ENCODE measurements at regions not wholly inside any gene's neighbourhood (a gene's known extent, or its start where the extent isn't known, plus 50 kb on each side); places are given as distances from the start of the nearest gene placed in this dataset.

DNA sequence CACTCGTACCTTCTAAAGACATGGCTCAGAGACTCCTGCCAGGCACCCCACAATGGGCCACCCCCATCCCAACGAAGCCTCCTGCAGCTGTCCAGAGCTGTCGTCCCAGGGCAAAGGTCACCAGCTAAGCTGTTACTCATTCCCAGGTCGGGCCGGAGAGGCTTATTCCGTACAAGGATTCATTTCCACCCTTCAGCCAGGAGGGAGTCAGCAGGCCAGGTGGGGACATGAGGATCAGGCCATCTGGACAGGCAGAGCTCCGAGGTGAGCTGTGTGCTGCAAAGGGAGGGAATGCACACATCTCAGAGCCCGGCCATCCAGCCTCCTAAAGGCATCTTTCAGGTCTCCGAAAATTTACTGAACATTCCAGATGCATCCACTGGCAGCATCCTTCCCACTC is 63.9 kb upstream of the NANOS1 start:
- in situ Hi-C loops (cut with HindIII; ENCODE audit: low sequenced_read_pairs): loop anchor here (5.0 kb wide), 1 partner anchor 63 kb away; no protein-coding TSS in a partner anchor
- DNase-seq (ENCODE audit: low read depth): no peak
- TF ChIP-seq, protein P1, sequence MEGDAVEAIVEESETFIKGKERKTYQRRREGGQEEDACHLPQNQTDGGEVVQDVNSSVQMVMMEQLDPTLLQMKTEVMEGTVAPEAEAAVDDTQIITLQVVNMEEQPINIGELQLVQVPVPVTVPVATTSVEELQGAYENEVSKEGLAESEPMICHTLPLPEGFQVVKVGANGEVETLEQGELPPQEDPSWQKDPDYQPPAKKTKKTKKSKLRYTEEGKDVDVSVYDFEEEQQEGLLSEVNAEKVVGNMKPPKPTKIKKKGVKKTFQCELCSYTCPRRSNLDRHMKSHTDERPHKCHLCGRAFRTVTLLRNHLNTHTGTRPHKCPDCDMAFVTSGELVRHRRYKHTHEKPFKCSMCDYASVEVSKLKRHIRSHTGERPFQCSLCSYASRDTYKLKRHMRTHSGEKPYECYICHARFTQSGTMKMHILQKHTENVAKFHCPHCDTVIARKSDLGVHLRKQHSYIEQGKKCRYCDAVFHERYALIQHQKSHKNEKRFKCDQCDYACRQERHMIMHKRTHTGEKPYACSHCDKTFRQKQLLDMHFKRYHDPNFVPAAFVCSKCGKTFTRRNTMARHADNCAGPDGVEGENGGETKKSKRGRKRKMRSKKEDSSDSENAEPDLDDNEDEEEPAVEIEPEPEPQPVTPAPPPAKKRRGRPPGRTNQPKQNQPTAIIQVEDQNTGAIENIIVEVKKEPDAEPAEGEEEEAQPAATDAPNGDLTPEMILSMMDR (IDR thresholded peaks at IDR 0.05; ENCODE audit: low read depth, low read length, missing control alignments): no peak
- H3K4me3 ChIP-seq (ENCODE audit: low read depth, low read length): no peak overlapping the region

DNA sequence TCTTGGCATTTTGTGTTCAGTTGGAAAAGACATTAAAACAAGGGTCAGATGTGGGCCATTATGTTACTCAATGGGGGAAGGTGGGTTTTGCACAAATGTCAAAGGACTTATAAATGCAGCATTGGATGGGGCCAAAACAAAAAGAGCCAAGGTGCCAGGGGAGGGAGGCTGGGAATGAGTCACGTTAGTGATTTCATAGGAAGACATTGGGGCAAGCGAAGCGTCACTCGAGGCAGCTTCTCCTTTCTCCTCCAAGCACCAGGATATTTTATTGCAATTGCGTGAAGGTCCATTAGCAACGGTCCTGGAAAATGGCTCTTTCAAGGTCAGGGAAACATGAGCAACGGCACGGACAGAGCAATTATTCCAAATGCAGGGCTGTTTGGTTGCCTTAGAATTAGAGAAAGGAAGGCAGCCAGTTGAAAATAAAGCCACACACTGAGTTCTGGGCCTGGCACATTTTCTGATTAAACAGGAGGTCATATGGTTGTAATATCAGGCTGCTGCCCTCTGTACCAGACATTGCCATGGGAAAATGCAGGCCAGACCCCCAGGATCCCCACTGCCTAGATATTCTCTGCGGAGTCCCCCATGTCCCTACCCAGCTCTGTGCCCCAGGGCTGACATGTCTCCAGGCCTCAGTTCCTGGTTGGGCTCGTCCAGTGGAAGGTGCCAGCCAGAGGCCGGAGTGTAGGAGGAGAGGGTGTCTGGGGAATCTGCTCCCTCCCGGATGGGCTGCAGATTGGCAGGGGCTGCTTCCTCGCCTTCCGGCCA is 63.3 kb upstream of the NANOS1 start:
- in situ Hi-C loops (cut with HindIII; ENCODE audit: low sequenced_read_pairs): loop anchor here (5.0 kb wide), 1 partner anchor 64 kb away; no protein-coding TSS in a partner anchor
- no peak overlapping the region for H3K4me3 ChIP-seq (ENCODE audit: low read depth, low read length)
- no peak for DNase-seq (ENCODE audit: low read depth)
- TF ChIP-seq, protein P1 (IDR thresholded peaks at IDR 0.05; ENCODE audit: low read depth, low read length, missing control alignments): no peak

DNA sequence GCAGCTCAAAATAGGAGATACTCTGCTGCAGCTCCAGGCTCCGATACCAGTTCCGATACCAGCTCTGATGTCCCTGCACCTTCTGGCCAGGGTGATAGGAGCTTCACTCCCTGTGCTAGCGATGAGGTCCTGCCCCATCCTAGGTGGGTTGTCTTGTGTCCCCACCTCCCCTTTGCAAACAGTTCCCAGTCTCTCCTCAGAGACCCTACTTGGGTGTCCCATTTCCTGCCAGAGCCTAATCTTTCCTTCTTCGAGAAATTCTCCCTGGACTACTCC is 62.7 kb upstream of the NANOS1 start:
- no peak overlapping the region for H3K4me3 ChIP-seq (ENCODE audit: low read depth, low read length)
- DNase-seq (ENCODE audit: low read depth): no peak
- TF ChIP-seq, protein P1 (IDR thresholded peaks at IDR 0.05; ENCODE audit: low read depth, low read length, missing control alignments): no peak
- in situ Hi-C loops (cut with HindIII; ENCODE audit: low sequenced_read_pairs): loop anchor here (5.0 kb wide), 1 partner anchor 64 kb away; no protein-coding TSS in a partner anchor

DNA sequence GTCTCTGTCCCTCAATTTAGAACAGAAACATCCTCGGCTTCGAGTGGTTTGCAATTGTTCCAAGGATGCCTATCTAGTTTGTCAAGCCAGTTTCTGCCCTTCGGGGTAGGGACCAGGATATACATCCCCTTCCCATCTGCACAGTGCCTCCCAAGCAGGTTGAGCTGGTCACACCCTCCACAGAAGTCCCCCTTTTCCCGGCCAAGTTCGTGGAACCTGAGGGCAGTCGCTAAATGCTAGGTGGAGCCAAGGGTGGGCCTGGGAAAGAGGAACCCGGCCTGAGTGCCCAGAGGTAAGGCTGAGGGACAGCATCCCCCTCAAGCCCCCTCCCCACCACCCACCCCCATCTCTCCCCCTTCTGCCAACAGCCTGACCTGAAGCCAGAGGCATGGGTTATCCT is 62.4 kb upstream of the NANOS1 start:
- in situ Hi-C loops (cut with HindIII; ENCODE audit: low sequenced_read_pairs): loop anchor here (5.0 kb wide), 1 partner anchor 65 kb away; no protein-coding TSS in a partner anchor
- no peak overlapping the region for H3K4me3 ChIP-seq (ENCODE audit: low read depth, low read length)
- DNase-seq (ENCODE audit: low read depth): no peak
- TF ChIP-seq, protein P1 (IDR thresholded peaks at IDR 0.05; ENCODE audit: low read depth, low read length, missing control alignments): no peak

DNA sequence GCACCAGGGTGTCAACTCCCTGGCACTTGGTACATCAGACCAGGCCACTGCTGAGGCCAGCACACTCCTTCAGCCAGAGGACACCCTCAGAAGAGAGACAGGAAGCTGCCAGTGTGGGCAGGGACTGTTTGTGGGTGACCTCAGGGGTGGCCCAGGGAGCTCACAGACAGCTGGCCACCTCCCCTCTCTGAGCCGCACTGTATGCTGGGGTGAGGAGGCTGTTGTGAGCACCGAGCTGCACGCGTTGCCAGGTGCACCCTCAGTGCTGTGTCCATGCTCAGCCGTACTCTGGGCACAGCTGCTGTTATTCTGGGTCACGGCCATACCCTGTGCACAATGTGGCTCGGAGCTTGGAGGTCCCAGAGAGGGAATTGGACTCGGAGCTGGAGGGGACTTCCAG is 61.5 kb upstream of the NANOS1 start:
- in situ Hi-C loops (cut with HindIII; ENCODE audit: low sequenced_read_pairs): loop anchor here (5.0 kb wide), 1 partner anchor 66 kb away; no protein-coding TSS in a partner anchor
- H3K4me3 ChIP-seq (ENCODE audit: low read depth, low read length): no peak overlapping the region
- TF ChIP-seq, protein P1 (IDR thresholded peaks at IDR 0.05; ENCODE audit: low read depth, low read length, missing control alignments): no peak
- DNase-seq (ENCODE audit: low read depth): no peak

DNA sequence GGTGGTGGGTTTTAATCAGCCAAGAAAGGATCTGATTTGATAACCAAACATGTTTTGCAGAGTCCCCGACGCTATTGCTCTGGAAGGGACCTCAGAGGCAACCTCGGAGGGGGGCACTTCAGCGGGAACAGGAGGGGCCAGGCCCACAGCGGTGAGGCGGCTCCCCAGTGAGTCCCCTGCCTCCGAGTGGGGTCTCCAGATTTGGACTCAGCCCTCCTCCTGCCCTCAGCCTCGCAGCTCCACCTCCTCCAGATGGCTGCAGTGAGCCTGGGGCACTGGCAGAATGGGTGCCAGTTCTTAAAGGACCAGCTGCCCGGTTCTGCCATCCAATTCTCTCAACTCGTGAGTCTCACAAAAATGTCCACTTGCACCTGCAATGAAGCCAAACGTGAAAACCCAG is 61.0 kb upstream of the NANOS1 start:
- no peak overlapping the region for H3K4me3 ChIP-seq (ENCODE audit: low read depth, low read length)
- DNase-seq (ENCODE audit: low read depth): no peak
- TF ChIP-seq, protein P1 (IDR thresholded peaks at IDR 0.05; ENCODE audit: low read depth, low read length, missing control alignments): no peak
- in situ Hi-C loops (cut with HindIII; ENCODE audit: low sequenced_read_pairs): loop anchor here (5.0 kb wide), 1 partner anchor 66 kb away; no protein-coding TSS in a partner anchor

Data from astrocyte of the cerebellum (primary cell).